ENCODE measurements at regions not wholly inside any gene's neighbourhood (a gene's known extent, or its start where the extent isn't known, plus 50 kb on each side); places are given as distances from the start of the nearest gene placed in this dataset.
A peak's percentile ranks its signal among the peaks of the same experiment; 100 is the strongest.
"Not testable (repeated sequence)": the region's sequence is repeated elsewhere in the genome, so short reads cannot be mapped to it uniquely, and the experiment has no call there.

DNA sequence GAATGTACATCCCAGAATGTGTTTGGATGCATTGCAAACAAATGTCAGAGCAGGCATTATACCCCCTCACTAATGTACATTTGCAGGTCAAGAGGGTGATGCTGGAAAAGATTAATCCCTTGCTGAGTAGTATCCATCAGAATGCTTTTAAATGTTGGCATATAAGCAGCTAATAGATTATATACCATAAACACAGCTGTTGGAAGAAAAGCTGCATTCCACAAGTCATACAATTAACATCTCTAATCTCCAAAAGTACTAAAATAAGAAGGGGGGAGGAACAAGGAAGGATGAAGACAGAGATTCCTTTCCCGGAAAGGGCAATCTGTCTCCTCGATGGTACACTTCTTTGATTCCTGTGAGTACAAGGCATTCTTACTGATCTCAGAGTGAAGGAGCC lies 445.7 kb upstream of the CDIN1 start:
- no peaks in the 10 kb centered on the region for H3K27me3 ChIP-seq
- no peaks in the 10 kb centered on the region for H3K36me3 ChIP-seq
- no peak overlapping the region for H3K4me3 ChIP-seq
- DNase-seq = no peak
- no peaks in the 10 kb centered on the region for H3K9me3 ChIP-seq

DNA sequence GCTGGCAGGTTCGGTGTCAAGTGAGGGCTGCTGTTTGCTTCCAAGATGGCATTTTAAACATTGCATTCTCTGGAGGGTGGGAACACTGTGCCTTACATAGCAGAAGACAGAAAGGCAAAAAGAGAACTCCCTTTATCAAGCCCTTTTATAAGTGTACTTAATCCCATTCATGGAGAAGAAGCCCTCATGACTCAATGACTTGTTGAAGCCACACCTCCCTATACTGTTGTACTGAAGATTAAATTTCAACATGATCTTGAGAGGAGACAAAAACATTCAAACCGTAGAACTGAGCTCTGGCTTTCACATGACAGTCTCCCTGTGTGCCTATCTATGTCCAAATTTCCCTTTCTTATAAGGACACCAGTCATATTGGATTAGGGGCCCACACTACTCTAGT lies 443.4 kb upstream of the CDIN1 start:
- Histone ChIP-seq H3K36me3 (no peaks in the 10 kb centered on the region), H3K4me3 (no peak overlapping the region), H3K9me3 (no peaks in the 10 kb centered on the region), H3K27me3 (no peaks in the 10 kb centered on the region)
- DNase-seq = no peak

- Histone ChIP-seq H3K36me3 (no peaks in the 10 kb centered on the region), H3K9me3 (peaks cover 2% of the 10 kb centered on the region; the same call in 1 of the 2 replicates), H3K4me3 (no peak overlapping the region), H3K27me3 (no peaks in the 10 kb centered on the region)
- no peak for DNase-seq
Observed at GRCh38 chr15:36152936-36153335, 426.5 kb upstream of the CDIN1 start.

DNA sequence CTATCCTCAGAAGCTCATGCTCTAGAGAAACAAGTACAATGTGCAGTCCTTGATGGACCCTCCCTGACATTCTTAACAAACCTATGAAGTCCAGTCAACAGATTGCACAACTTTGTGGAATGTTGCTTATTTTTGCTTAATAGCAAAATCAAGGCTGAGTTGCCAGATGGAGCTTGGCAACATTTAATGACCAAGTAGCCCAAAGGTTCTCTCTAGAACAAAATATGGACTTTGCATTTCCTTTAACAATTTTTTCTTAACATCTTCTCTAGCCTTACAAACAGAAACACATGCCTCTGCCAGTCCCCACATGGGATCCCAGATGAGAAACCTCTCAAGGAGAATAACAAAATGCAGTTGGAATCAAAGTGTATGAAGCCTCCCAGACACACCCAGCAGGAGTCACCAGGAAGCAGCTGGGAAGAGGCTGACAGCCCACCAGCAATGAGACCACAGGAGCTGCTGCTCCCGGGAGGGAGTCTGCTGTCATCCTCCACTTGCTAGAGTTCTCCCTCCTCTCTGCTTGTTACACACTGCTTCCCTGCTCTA lies 422.5 kb upstream of the CDIN1 start:
- no peak for DNase-seq
- no peaks in the 10 kb centered on the region for H3K9me3 ChIP-seq
- no peaks in the 10 kb centered on the region for H3K36me3 ChIP-seq
- no peaks in the 10 kb centered on the region for H3K27me3 ChIP-seq
- H3K4me3 ChIP-seq = no peak overlapping the region

GRCh38 chr15:36160351-36160750 lies 419.1 kb upstream of the CDIN1 start:
- Histone ChIP-seq H3K9me3 (no peaks in the 10 kb centered on the region), H3K27me3 (no peaks in the 10 kb centered on the region), H3K36me3 (no peaks in the 10 kb centered on the region), H3K4me3 (no peak overlapping the region)
- DNase-seq = no peak

DNA sequence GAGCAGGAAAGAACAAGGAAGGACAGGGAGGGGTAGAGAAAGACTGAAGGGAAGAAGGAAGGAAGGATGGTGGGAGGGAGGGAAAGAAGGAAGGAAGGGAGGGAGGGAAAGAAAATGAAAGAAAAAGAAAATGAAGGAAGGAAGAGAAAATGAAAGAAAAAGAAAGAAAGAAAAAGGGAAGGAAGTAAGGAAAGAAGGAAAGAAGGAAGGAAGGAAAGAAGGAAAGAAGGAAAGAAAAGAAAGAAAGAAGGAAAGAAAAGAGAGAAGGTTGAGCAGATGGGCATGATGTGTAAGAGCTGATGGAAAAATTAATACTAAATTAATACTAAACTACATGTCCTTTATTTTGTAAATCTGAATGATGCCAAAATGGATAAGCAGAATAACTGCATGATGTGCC lies 418.3 kb upstream of the CDIN1 start:
- no peak for DNase-seq
- Histone ChIP-seq H3K36me3 (no peaks in the 10 kb centered on the region), H3K4me3 (no peak overlapping the region), H3K27me3 (no peaks in the 10 kb centered on the region), H3K9me3 (no peaks in the 10 kb centered on the region)

DNA sequence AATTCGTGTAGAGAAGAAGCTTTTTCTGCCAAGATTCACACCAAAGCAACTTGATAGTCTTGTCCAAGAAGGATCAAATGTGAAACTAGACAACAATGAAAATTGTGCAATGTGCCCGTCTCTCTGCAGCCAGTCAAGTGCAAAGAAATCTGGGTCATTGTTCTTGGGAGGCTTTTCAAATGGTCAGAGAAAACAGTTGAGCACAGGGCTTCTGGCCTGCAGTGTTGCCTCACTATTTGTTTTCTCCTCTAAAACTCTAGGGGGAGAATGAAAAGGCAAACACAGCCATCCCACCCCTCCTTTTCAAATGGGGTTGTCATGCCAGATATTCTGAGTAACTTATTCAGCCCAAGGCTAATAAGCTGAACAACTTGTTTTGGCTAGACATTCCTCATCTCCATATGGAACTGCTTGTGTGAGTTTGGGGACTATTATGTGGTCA lies 417.6 kb upstream of the CDIN1 start:
- Histone ChIP-seq H3K4me3 (no peak overlapping the region), H3K36me3 (no peaks in the 10 kb centered on the region), H3K9me3 (no peaks in the 10 kb centered on the region), H3K27me3 (no peaks in the 10 kb centered on the region)
- peak; percentile 3 for DNase-seq

DNA sequence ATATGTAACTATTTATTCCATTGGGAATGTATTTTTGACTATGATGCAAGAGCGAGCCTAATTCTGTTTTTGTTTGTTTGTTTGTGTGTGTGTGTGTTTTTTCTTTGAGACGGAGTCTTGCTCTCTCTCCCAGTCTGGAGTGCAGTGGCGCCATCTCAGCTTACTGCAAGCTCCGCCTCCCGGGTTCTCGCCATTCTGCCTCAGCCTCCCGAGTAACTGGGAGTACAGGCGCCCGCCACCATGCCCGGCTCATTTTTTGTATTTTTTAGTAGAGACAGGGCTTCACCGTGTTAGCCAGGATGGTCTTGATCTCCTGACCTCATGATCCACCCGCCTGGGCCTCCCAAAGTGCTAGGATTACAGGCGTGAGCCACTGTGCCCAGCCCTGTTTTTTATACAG lies 415.4 kb upstream of the CDIN1 start:
- H3K27me3 ChIP-seq, H3K4me3 ChIP-seq, DNase-seq, H3K36me3 ChIP-seq, H3K9me3 ChIP-seq: not testable (repeated sequence)

- Histone ChIP-seq H3K36me3 (no peaks in the 10 kb centered on the region), H3K27me3 (no peaks in the 10 kb centered on the region), H3K9me3 (no peaks in the 10 kb centered on the region), H3K4me3 (no peak overlapping the region)
- DNase-seq = no peak
Observed at GRCh38 chr15:36172955-36173354, 406.5 kb upstream of the CDIN1 start.

DNA sequence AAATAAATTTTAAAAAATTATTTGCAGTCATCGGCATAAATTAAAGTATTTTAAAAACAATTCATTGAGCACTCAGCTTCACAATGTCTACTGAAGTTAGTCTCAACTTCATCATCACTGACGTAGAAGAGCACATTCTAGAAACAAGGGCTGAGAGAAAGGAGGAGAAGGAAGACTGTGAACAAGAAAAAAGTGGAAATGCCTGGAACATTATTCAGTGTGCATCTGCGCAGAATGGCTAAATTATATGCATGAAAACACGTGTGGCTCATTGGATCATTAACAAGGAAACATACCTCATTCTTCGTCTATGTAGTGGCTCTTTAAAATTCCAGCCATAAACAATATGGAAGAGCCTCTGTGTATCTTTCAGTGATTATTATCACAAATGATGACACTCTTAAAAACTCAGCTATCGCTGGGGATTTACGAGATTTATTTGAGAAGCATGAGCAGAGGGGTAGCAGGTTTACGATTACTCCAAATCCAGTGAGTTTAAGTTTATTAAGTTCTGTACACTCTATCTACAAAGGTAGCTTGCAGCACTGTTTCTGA lies 404.2 kb upstream of the CDIN1 start:
- no peaks in the 10 kb centered on the region for H3K36me3 ChIP-seq
- H3K4me3 ChIP-seq = no peak overlapping the region
- DNase-seq = no peak

GRCh38 chr15:36175741-36176291 lies 403.6 kb upstream of the CDIN1 start:
- H3K27me3 ChIP-seq = no peaks in the 10 kb centered on the region
- no peaks in the 10 kb centered on the region for H3K9me3 ChIP-seq
- no peak for DNase-seq
- H3K4me3 ChIP-seq = no peak overlapping the region
- no peaks in the 10 kb centered on the region for H3K36me3 ChIP-seq

More for the DNA sequence above, 404.2 kb upstream of the CDIN1 start:
- H3K9me3 ChIP-seq = no peaks in the 10 kb centered on the region
- H3K27me3 ChIP-seq = no peaks in the 10 kb centered on the region

DNA sequence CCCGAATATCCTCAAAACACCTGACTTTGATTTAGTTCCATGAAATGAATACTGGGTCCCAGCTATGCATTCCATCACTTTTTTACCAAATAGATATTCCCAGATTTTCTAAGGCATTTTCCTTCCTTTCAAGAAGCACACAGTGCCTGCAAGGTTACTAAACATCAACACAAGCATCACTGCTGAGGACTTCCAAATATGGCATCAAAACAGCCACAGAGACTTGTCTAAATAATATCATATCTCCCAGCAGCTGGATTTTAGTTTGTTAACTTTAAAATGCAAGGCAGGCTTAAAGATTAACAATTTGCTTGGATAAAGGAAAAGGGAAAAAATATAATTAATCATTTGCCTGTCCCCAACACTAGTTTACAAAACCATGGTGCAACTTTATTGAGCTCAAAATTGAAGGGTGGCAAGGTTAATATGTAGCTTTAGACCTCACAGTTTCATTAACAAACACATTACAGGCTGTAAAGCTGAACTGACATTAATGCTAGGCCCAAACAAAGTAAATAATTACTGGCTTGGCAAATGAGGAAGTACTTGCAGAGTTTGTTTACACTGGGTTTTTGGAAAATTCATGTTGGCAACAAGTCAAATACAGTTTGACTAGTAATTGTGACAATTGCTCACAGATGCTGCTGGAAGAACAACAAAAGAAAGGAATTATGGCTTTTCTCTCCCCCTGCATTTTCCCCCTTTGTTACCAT lies 401.7 kb upstream of the CDIN1 start:
- Histone ChIP-seq H3K4me3 (no peak overlapping the region), H3K36me3 (no peaks in the 10 kb centered on the region)
- DNase-seq = no peak

GRCh38 chr15:36178303-36178633 lies 401.2 kb upstream of the CDIN1 start:
- Histone ChIP-seq H3K9me3 (no peaks in the 10 kb centered on the region), H3K27me3 (no peaks in the 10 kb centered on the region), H3K4me3 (no peak overlapping the region), H3K36me3 (no peaks in the 10 kb centered on the region)
- DNase-seq = no peak

More for the DNA sequence above, 401.7 kb upstream of the CDIN1 start:
- Histone ChIP-seq H3K27me3 (no peaks in the 10 kb centered on the region), H3K9me3 (no peaks in the 10 kb centered on the region)

DNA sequence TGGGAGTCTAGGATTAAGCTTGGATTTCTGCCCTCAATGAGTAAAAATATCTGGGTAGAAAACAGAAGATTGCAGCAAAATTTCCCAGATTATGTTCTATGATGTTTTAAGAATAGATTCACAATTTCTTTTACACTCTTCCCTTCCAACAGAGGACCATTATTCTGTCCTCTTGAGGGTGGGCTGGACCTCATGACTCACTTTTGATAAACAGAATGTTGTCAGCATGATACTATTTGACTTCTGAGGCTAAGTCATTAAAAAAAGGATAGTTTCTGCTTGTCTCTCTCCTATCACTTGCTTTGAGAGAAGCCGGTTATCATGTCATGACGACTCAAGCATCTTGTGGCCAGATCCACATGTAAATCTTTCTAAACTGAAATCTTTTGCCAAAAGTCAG lies 396.2 kb upstream of the CDIN1 start:
- H3K36me3 ChIP-seq = no peaks in the 10 kb centered on the region
- H3K27me3 ChIP-seq = no peaks in the 10 kb centered on the region
- no peak overlapping the region for H3K4me3 ChIP-seq
- H3K9me3 ChIP-seq = no peaks in the 10 kb centered on the region
- no peak for DNase-seq

DNA sequence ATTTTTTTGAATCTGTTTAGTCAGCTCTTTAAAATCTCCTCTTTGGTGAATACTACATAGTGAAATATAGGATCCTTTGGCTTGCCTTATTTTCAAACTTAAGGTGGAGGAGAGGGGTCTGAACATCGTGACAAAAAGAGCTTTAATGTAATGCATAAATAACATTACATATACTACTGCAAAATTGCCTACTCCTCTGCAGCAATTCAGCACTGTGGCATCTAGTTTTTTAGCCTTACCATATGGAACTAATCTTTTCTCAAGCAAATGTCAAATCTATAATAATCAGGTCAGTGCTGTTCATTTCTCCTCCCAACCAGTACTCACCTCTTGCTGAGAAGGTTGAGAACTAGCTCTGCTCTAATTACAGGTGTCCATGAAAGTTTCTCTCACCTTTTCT lies 394.0 kb upstream of the CDIN1 start:
- Histone ChIP-seq H3K4me3 (no peak overlapping the region), H3K27me3 (no peaks in the 10 kb centered on the region), H3K36me3 (no peaks in the 10 kb centered on the region), H3K9me3 (no peaks in the 10 kb centered on the region)
- no peak for DNase-seq

GRCh38 chr15:36185845-36186244 lies 393.6 kb upstream of the CDIN1 start:
- H3K36me3 ChIP-seq = no peaks in the 10 kb centered on the region
- H3K9me3 ChIP-seq = no peaks in the 10 kb centered on the region
- no peak for DNase-seq
- H3K27me3 ChIP-seq = no peaks in the 10 kb centered on the region
- H3K4me3 ChIP-seq = no peak overlapping the region

DNA sequence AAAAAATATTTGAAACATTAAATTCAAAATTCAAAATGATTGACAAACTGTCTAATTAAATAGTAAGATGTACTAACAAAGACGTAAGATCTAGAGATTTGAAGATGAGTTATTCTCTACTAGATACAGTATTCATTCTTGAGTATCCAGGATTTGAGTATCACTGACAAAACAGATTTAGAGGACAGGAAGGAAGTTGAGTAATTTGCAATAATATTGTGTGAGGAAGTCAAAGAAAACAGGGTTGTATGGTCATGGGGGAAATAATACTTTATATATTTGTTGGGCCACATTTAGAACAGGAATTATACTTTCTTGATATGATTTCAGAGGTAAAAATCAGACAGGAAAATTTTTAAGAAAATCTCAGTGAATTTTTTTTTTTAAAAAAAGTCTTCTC lies 393.1 kb upstream of the CDIN1 start:
- H3K4me3 ChIP-seq = no peak overlapping the region
- no peaks in the 10 kb centered on the region for H3K27me3 ChIP-seq
- no peak for DNase-seq
- no peaks in the 10 kb centered on the region for H3K36me3 ChIP-seq
- H3K9me3 ChIP-seq = no peaks in the 10 kb centered on the region

GRCh38 chr15:36191459-36191858 lies 388.0 kb upstream of the CDIN1 start:
- no peak overlapping the region for H3K4me3 ChIP-seq
- no peaks in the 10 kb centered on the region for H3K9me3 ChIP-seq
- no peak for DNase-seq
- no peaks in the 10 kb centered on the region for H3K27me3 ChIP-seq
- H3K36me3 ChIP-seq = no peaks in the 10 kb centered on the region
